ENCODE measurements at regions not wholly inside any gene's neighbourhood (a gene's known extent, or its start where the extent isn't known, plus 50 kb on each side); places are given as distances from the start of the nearest gene placed in this dataset.

DNA sequence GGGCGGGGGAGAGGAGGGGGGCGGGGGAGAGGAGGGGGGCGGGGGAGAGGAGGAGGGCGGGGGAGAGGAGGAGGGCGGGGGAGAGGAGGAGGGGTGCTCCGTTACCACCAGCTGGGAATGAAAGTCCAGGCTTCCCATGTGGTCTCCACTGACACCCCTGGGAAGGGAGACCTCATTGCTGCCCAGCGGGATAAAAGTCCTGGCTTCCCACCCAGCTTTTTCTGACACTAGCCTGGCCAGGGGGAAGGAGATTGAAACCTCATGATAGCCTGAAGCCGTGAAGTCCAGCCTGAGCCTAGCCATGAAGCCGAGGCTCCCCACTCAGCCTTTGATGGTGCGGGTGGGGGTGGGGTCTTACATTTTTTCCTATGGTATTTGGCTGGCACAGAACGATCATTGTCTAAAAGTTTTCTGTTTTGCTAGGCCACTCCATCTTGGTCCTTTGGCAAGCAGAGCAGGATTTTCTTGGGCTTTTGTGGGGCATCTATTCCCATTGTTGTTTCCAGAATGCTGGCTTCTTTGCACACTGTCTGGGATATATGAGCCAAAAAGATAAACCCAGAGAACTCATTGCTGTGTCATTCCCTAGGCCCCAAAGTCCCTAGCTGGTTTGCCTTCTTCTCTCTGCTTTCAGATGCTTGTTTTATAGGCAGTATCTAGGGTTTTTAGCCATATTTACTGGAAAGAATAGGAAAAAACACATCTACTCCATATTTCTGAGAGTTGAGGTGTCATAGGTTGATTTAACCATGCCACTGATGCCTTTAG is 65.3 kb upstream of the SMOX start (continued):
- TF ChIP-seq UBTF (CRISPR knock-in tag; IDR thresholded peaks at IDR 0.05) (0 out of 2 replicates have a peak, but pooled peaks have one; percentile 25), TIGD3 (CRISPR knock-in tag; IDR thresholded peaks at IDR 0.05; ENCODE audit: borderline replicate concordance) (no peak), HHEX (CRISPR knock-in tag; IDR thresholded peaks at IDR 0.05) (0 out of 2 replicates have a peak, but pooled peaks have one; percentile 23), TBX3 (IDR thresholded peaks at IDR 0.05; ENCODE audit: borderline replicate concordance) (no peak), RNF2 (conservative IDR thresholded peaks at IDR 0.05; ENCODE audit: low read depth) (no peak), DDIT3 (CRISPR knock-in tag; IDR thresholded peaks at IDR 0.05) (no peak), SOX6 (IDR thresholded peaks at IDR 0.05) (no peak), SOX6 (CRISPR knock-in tag; IDR thresholded peaks at IDR 0.05) (peak; percentile 4; the same call in 1 of the 2 replicates), PAXIP1 (CRISPR knock-in tag; conservative IDR thresholded peaks at IDR 0.05) (no peak), ZBTB20 (CRISPR knock-in tag; IDR thresholded peaks at IDR 0.05; ENCODE audit: borderline replicate concordance, low read depth) (no peak), BRF2 (CRISPR knock-in tag; IDR thresholded peaks at IDR 0.05) (no peak), LCORL (IDR thresholded peaks at IDR 0.05) (no peak), LCORL (CRISPR knock-in tag; IDR thresholded peaks at IDR 0.05) (no peak)
- TF ChIP-seq, protein P1, sequence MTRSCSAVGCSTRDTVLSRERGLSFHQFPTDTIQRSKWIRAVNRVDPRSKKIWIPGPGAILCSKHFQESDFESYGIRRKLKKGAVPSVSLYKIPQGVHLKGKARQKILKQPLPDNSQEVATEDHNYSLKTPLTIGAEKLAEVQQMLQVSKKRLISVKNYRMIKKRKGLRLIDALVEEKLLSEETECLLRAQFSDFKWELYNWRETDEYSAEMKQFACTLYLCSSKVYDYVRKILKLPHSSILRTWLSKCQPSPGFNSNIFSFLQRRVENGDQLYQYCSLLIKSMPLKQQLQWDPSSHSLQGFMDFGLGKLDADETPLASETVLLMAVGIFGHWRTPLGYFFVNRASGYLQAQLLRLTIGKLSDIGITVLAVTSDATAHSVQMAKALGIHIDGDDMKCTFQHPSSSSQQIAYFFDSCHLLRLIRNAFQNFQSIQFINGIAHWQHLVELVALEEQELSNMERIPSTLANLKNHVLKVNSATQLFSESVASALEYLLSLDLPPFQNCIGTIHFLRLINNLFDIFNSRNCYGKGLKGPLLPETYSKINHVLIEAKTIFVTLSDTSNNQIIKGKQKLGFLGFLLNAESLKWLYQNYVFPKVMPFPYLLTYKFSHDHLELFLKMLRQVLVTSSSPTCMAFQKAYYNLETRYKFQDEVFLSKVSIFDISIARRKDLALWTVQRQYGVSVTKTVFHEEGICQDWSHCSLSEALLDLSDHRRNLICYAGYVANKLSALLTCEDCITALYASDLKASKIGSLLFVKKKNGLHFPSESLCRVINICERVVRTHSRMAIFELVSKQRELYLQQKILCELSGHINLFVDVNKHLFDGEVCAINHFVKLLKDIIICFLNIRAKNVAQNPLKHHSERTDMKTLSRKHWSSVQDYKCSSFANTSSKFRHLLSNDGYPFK (CRISPR knock-in tag; IDR thresholded peaks at IDR 0.05; ENCODE audit: borderline replicate concordance): no peak
